ENCODE measurements at regions not wholly inside any gene's neighbourhood (a gene's known extent, or its start where the extent isn't known, plus 50 kb on each side); places are given as distances from the start of the nearest gene placed in this dataset.

DNA sequence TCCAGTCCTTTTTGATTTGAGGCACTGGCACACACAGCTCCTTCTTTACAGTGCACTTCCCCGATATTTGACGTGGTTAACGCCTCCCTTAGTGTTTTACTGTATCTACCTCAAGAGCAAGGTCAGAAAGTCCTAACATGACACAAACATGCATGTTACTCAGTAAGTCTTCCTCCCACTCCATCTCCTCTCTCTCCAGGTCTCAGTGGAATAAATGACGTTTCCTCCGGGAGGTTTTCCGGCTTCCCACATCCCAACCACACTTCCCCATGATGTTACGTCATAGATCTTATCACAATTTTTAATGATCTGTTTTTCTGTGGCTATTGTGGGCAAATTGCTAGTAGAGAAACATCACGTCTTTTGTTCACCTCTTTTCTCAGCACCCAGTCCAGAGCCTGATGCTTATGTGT lies 165.7 kb downstream of the PTPN20 start:
- Histone ChIP-seq H3K9me2 (ENCODE audit: low read depth, low read length) (no peaks in the 10 kb centered on the region), H2AFZ (ENCODE audit: low read length) (no peak overlapping the region), H3K36me3 (ENCODE audit: insufficient read depth, low read length) (no peaks in the 10 kb centered on the region), H3F3A (ENCODE audit: insufficient read depth, low read length) (no peaks in the 10 kb centered on the region), H3K4me3 (ENCODE audit: low read depth, low read length, poor library complexity, severe bottlenecking) (no peak overlapping the region), H4K20me1 (ENCODE audit: insufficient read depth, low read length) (no peaks in the 10 kb centered on the region), H3K9ac (ENCODE audit: low read length) (no peak overlapping the region), H3K27me3 (ENCODE audit: insufficient read depth, low read length) (no peaks in the 10 kb centered on the region), H3K4me2 (ENCODE audit: low read length) (no peak overlapping the region), H3K4me1 (ENCODE audit: insufficient read depth, low read length, severe bottlenecking) (no peaks in the 10 kb centered on the region), H3K27ac (ENCODE audit: low read depth, low read length, poor library complexity, severe bottlenecking) (no peak overlapping the region), H3K9me3 (ENCODE audit: low read length) (no peaks in the 10 kb centered on the region), H3K79me2 (ENCODE audit: insufficient read depth, low read length) (no peaks in the 10 kb centered on the region)
- TF ChIP-seq, protein P1, sequence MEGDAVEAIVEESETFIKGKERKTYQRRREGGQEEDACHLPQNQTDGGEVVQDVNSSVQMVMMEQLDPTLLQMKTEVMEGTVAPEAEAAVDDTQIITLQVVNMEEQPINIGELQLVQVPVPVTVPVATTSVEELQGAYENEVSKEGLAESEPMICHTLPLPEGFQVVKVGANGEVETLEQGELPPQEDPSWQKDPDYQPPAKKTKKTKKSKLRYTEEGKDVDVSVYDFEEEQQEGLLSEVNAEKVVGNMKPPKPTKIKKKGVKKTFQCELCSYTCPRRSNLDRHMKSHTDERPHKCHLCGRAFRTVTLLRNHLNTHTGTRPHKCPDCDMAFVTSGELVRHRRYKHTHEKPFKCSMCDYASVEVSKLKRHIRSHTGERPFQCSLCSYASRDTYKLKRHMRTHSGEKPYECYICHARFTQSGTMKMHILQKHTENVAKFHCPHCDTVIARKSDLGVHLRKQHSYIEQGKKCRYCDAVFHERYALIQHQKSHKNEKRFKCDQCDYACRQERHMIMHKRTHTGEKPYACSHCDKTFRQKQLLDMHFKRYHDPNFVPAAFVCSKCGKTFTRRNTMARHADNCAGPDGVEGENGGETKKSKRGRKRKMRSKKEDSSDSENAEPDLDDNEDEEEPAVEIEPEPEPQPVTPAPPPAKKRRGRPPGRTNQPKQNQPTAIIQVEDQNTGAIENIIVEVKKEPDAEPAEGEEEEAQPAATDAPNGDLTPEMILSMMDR (IDR thresholded peaks at IDR 0.05; ENCODE audit: low read length), result no peak
- no peak for TF ChIP-seq EZH2 (IDR thresholded peaks at IDR 0.05; ENCODE audit: borderline replicate concordance, low read length)

- TF ChIP-seq, protein P1 (IDR thresholded peaks at IDR 0.05; ENCODE audit: low read length), result no peak
- TF ChIP-seq EZH2 (IDR thresholded peaks at IDR 0.05; ENCODE audit: borderline replicate concordance, low read length), result no peak
- Histone ChIP-seq H3K36me3 (ENCODE audit: insufficient read depth, low read length) (no peaks in the 10 kb centered on the region), H3K4me2 (ENCODE audit: low read length) (no peak overlapping the region)
Measured at GRCh38 chr10:47077386-47077785, 166.2 kb downstream of the PTPN20 start.

GRCh38 chr10:47077941-47078340 lies 166.7 kb downstream of the PTPN20 start:
- Histone ChIP-seq H3K4me2 (ENCODE audit: low read length) (no peak overlapping the region), H3K79me2 (ENCODE audit: insufficient read depth, low read length) (no peaks in the 10 kb centered on the region), H3K4me1 (ENCODE audit: insufficient read depth, low read length, severe bottlenecking) (no peaks in the 10 kb centered on the region), H3K36me3 (ENCODE audit: insufficient read depth, low read length) (no peaks in the 10 kb centered on the region), H3K27ac (ENCODE audit: low read depth, low read length, poor library complexity, severe bottlenecking) (no peak overlapping the region), H2AFZ (ENCODE audit: low read length) (no peak overlapping the region), H3K9me3 (ENCODE audit: low read length) (no peaks in the 10 kb centered on the region), H3K9ac (ENCODE audit: low read length) (no peak overlapping the region), H3F3A (ENCODE audit: insufficient read depth, low read length) (no peaks in the 10 kb centered on the region), H3K27me3 (ENCODE audit: insufficient read depth, low read length) (no peaks in the 10 kb centered on the region), H3K4me3 (ENCODE audit: low read depth, low read length, poor library complexity, severe bottlenecking) (no peak overlapping the region), H3K9me2 (ENCODE audit: low read depth, low read length) (no peaks in the 10 kb centered on the region), H4K20me1 (ENCODE audit: insufficient read depth, low read length) (no peaks in the 10 kb centered on the region)
- TF ChIP-seq, protein P1 (IDR thresholded peaks at IDR 0.05; ENCODE audit: low read length), result no peak
- no peak for TF ChIP-seq EZH2 (IDR thresholded peaks at IDR 0.05; ENCODE audit: borderline replicate concordance, low read length)

More at GRCh38 chr10:47077386-47077785, 166.2 kb downstream of the PTPN20 start:
- H4K20me1 ChIP-seq (ENCODE audit: insufficient read depth, low read length), result no peaks in the 10 kb centered on the region
- no peak overlapping the region for H3K4me3 ChIP-seq (ENCODE audit: low read depth, low read length, poor library complexity, severe bottlenecking)
- no peak overlapping the region for H3K9ac ChIP-seq (ENCODE audit: low read length)
- H3K27me3 ChIP-seq (ENCODE audit: insufficient read depth, low read length), result no peaks in the 10 kb centered on the region
- no peak overlapping the region for H2AFZ ChIP-seq (ENCODE audit: low read length)
- H3K79me2 ChIP-seq (ENCODE audit: insufficient read depth, low read length), result no peaks in the 10 kb centered on the region
- H3K9me2 ChIP-seq (ENCODE audit: low read depth, low read length), result no peaks in the 10 kb centered on the region
- no peaks in the 10 kb centered on the region for H3K4me1 ChIP-seq (ENCODE audit: insufficient read depth, low read length, severe bottlenecking)
- no peaks in the 10 kb centered on the region for H3F3A ChIP-seq (ENCODE audit: insufficient read depth, low read length)
- no peaks in the 10 kb centered on the region for H3K9me3 ChIP-seq (ENCODE audit: low read length)
- H3K27ac ChIP-seq (ENCODE audit: low read depth, low read length, poor library complexity, severe bottlenecking), result no peak overlapping the region
